Sigmoid colon (tissue), 6 donors: ENCODE measurements at regions not wholly inside any gene's neighbourhood (a gene's known extent, or its start where the extent isn't known, plus 50 kb on each side); places are given as distances from the start of the nearest gene placed in this dataset.

Experiments used
- DNase-seq: peaks from one replicate; pipeline ENCODE4 v3.0.0-alpha.2; 2019
- H3K27ac ChIP-seq, 4 donors: fragments of 200-600 bp; sonication (generic); one replicate each; pipeline ENCODE4 v1.5.1; 2016 to 2019; ENCODE audit warnings: mild to moderate bottlenecking in 1 of 4
- H3K27me3 ChIP-seq, 3 donors: fragments of 200-600 bp; sonication (generic); one replicate each; pipeline ENCODE4 v1.5.1; 2019; ENCODE audit warnings: mild to moderate bottlenecking in 1 of 3
- H3K36me3 ChIP-seq, 4 donors: fragments of 200-600 bp; sonication (generic); one replicate each; pipeline ENCODE4 v1.5.1; 2016 to 2019
- H3K4me1 ChIP-seq, 4 donors: fragments of 200-600 bp; sonication (generic); one replicate each; pipeline ENCODE4 v1.5.1; 2017 to 2019
- H3K4me3 ChIP-seq, 4 donors: fragments of 200-600 bp; sonication (generic); one replicate each; pipeline ENCODE4 v1.5.1; 2017 to 2019; ENCODE audit warnings: mild to moderate bottlenecking in 2 of 4, moderate library complexity in 1 of 4
- H3K9me3 ChIP-seq, 4 donors: fragments of 200-600 bp in 3 of 4; sonication (generic) in 3 of 4; one replicate each; pipeline versions ENCODE4 v1.5.1 to v1.6.1; 2013 to 2019
- CTCF ChIP-seq, 4 experiments: fragments of 450-650 bp in 3 of 4; fragments of 200-600 bp in 1 of 4; IDR thresholded peaks; one replicate each; pipeline ENCODE4 v1.5.1; 2016 to 2019; ENCODE audit warnings: antibody characterized with exemption in 4 of 4, mild to moderate bottlenecking in 3 of 4, moderate library complexity in 2 of 4
- EP300 ChIP-seq, 4 donors: sonication (generic); formaldehyde crosslinking; IDR thresholded peaks; one replicate each; pipeline ENCODE4 v1.6.1; 2017; ENCODE audit warnings: antibody characterized with exemption in 4 of 4
- POLR2A ChIP-seq, 2 donors: fragments of 450-650 bp; IDR thresholded peaks; one replicate each; pipeline ENCODE4 v1.6.1; 2016; ENCODE audit warnings: antibody characterized with exemption in 2 of 2, mild to moderate bottlenecking in 2 of 2, moderate library complexity in 2 of 2
- POLR2AphosphoS5 ChIP-seq, 4 donors: sonication (generic); formaldehyde crosslinking; IDR thresholded peaks; one replicate each; pipeline ENCODE4 v1.6.1; 2017; ENCODE audit warnings: antibody characterized with exemption in 4 of 4
- WGBS, 2 donors: extraction: QIAGEN DNeasy Blood & Tissue Kit; methylation state at CpG; one replicate each; pipeline ENCODE4 v1.1.7; 2013; 5-methylcytosine and 5-hydroxymethylcytosine counted together
- intact Hi-C: fragments of 100-400 bp; cut with DNase I; formaldehyde crosslinking; loops from one replicate; pipeline ENCODE4 v1.15.1; 2023
- donor health status: healthy with polysubstance abuse.
- donor health status: healthy.

GRCh38 chr16:6363896-6364607, 968.6 kb upstream of the RBFOX1 start:
- DNase-seq: no peak
- Histone ChIP-seq H3K36me3 (no peaks in the 10 kb centered on the region), H3K27me3 (no peaks in the 10 kb centered on the region), H3K9me3 (no peaks in the 10 kb centered on the region), H3K27ac (no peak overlapping the region), H3K4me1 (no peaks in the 10 kb centered on the region), H3K4me3 (no peak overlapping the region)
- TF ChIP-seq POLR2A (IDR thresholded peaks at IDR 0.05) (no peak), POLR2AphosphoS5 (IDR thresholded peaks at IDR 0.05) (no peak), EP300 (IDR thresholded peaks at IDR 0.05) (no peak), CTCF (IDR thresholded peaks at IDR 0.05) (no peak)
- WGBS, 2 donors: 72 to 84% methylated on average over 6 of the region's 6 CpGs
- intact Hi-C loops: no loop called here

- intact Hi-C loops: no loop called here
- WGBS, 2 donors: 85 to 90% methylated on average over 11 of the region's 11 CpGs
- no peaks in the 10 kb centered on the region for H3K36me3 ChIP-seq
- H3K4me3 ChIP-seq: no peak overlapping the region
- H3K4me1 ChIP-seq: no peaks in the 10 kb centered on the region
- H3K27me3 ChIP-seq: no peaks in the 10 kb centered on the region
- no peak for DNase-seq
- H3K27ac ChIP-seq: no peak overlapping the region
- TF ChIP-seq EP300 (IDR thresholded peaks at IDR 0.05) (no peak), CTCF (IDR thresholded peaks at IDR 0.05) (no peak), POLR2A (IDR thresholded peaks at IDR 0.05) (no peak), POLR2AphosphoS5 (IDR thresholded peaks at IDR 0.05) (no peak)
- H3K9me3 ChIP-seq: no peaks in the 10 kb centered on the region
These were observed 969.2 kb upstream of the RBFOX1 start for GRCh38 chr16:6363396-6363795.

GRCh38 chr16:6362321-6362720, 970.3 kb upstream of the RBFOX1 start:
- WGBS, 2 donors: 73 to 78% methylated on average over 5 of the region's 5 CpGs
- intact Hi-C loops: no loop called here
- Histone ChIP-seq H3K4me3 (no peak overlapping the region), H3K27me3 (no peaks in the 10 kb centered on the region), H3K9me3 (no peaks in the 10 kb centered on the region), H3K27ac (no peak overlapping the region), H3K4me1 (no peaks in the 10 kb centered on the region), H3K36me3 (no peaks in the 10 kb centered on the region)
- TF ChIP-seq POLR2AphosphoS5 (IDR thresholded peaks at IDR 0.05) (no peak), EP300 (IDR thresholded peaks at IDR 0.05) (no peak), POLR2A (IDR thresholded peaks at IDR 0.05) (no peak), CTCF (IDR thresholded peaks at IDR 0.05) (no peak)
- DNase-seq: no peak

- H3K9me3 ChIP-seq: no peaks in the 10 kb centered on the region
- H3K36me3 ChIP-seq: no peaks in the 10 kb centered on the region
- intact Hi-C loops: no loop called here
- no peaks in the 10 kb centered on the region for H3K27me3 ChIP-seq
- H3K4me1 ChIP-seq: no peaks in the 10 kb centered on the region
- whole genome bisulfite sequencing, 2 donors: 89 to 92% methylated on average over 7 of the region's 7 CpGs
- no peak for DNase-seq
- no peak overlapping the region for H3K4me3 ChIP-seq
- TF ChIP-seq EP300 (IDR thresholded peaks at IDR 0.05) (no peak), CTCF (IDR thresholded peaks at IDR 0.05) (no peak), POLR2A (IDR thresholded peaks at IDR 0.05) (no peak), POLR2AphosphoS5 (IDR thresholded peaks at IDR 0.05) (no peak)
- no peak overlapping the region for H3K27ac ChIP-seq
These were observed 972.0 kb upstream of the RBFOX1 start for GRCh38 chr16:6360641-6361040.

GRCh38 chr16:6356911-6357310, 975.7 kb upstream of the RBFOX1 start:
- H3K36me3 ChIP-seq: no peaks in the 10 kb centered on the region
- no peaks in the 10 kb centered on the region for H3K4me1 ChIP-seq
- H3K27ac ChIP-seq: no peak overlapping the region
- 46 to 47% methylated on average over 7 of the region's 7 CpGs for WGBS, 2 donors
- intact Hi-C loops: no loop called here
- no peaks in the 10 kb centered on the region for H3K27me3 ChIP-seq
- no peak for DNase-seq
- H3K4me3 ChIP-seq: no peak overlapping the region
- TF ChIP-seq CTCF (IDR thresholded peaks at IDR 0.05): no peak
- TF ChIP-seq EP300 (IDR thresholded peaks at IDR 0.05): no peak
- no peak for TF ChIP-seq POLR2AphosphoS5 (IDR thresholded peaks at IDR 0.05)
- no peak for TF ChIP-seq POLR2A (IDR thresholded peaks at IDR 0.05)
- H3K9me3 ChIP-seq: no peaks in the 10 kb centered on the region
